NCI-H2227 treated with DMSO at 0.1 percent for 48 hours (cell line): ENCODE measurements at regions not wholly inside any gene's neighbourhood (a gene's known extent, or its start where the extent isn't known, plus 50 kb on each side); places are given as distances from the start of the nearest gene placed in this dataset.

Experiments
- DNase-seq: peaks from one replicate; lab custom pipeline; 2025; lab: John Stamatoyannopoulos, UW

DNA sequence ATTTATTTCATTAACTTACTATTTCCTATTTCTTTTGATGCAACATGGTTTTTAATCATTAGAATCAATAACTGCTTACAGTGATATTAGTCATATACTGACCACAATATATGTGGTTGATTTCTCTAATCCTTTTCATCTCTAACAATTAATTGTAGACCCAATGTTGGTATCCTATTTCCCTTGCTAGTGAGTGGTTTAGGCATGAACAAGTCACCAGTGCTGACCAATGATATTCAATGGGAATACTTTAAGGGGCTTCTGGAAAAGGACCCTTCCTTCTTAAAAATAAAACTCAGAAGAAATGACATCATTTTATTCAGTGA, 672.4 kb upstream of the GRAMD2B start:
- DNase-seq, result no peak

DNA sequence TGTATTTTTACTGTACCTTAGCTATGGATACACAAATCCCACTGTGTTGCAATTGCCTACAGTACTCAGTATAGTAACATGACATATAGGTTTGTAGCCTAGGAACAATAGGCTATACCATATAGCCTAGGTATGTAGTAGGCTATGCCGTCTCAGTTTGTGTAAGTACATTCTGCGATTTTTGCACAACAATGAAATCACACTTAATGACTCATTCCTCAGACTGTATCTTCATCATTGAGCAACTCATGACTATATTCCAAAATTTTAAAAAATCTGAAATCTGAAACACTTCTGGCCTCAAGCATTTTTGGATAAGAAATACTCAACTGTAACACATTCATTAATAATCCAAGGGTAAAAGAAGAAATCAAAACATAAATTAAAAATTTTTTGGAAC, 666.8 kb upstream of the GRAMD2B start:
- DNase-seq, result no peak

DNA sequence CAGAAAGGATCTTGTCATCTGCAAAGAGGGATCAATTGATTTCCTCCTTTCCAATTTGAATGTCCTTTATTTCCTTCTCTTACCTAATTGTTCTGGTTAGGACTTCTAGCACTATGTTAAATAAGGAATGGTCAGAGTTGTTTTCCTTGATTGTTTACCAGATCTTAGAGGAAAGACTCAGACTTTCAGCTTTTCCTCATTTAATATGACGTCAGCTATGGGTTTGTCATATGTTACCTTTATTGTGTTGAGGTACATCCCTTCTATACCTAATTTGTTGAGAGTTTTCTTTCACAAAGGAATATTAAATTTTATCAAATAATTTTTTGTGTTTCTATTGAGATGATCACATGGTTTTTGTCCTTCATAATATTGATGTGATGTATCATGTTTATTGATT, 656.5 kb upstream of the GRAMD2B start:
- no peak for DNase-seq

DNA sequence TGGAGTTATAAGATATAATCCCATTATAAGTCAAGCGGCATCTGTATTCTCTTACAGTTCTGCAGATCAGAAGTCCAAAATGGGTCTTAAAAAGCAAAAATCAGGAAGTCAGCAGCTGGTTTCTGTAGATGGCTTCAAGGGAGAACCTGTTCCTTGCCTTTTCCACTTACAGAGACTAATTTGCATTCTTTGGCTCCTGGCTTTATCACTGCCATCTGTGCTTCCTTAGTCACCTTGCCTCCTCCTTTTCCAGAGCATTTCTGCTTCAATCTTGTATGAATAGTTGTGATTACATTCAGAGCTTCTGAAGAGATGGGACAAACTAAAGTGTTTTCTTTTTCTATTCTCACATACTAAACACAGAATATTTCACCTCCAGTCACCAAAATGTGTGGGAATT, 647.3 kb upstream of the GRAMD2B start:
- DNase-seq, result no peak

DNA sequence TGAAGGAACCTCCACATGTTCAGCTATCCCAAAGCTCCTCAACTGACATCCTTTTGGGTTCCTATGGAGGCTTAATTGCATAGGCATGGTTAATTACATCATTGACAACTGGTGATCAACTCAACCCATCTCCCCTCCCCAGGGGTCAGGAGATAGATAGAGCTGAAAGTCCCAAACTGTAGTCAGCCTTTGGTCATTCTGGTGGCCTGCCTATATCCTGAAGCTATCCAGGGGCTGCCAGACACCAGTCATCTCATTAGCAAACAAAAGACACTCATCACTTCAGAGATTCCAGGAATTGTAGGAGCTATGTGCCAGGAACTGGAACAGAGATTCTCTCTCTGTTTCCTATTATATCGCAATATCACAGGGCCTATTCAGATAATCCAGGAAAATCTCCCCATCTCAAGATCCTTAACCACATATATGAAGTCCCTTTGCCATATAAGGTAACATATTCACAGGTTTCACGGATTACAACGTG, 646.5 kb upstream of the GRAMD2B start:
- no peak for DNase-seq

DNA sequence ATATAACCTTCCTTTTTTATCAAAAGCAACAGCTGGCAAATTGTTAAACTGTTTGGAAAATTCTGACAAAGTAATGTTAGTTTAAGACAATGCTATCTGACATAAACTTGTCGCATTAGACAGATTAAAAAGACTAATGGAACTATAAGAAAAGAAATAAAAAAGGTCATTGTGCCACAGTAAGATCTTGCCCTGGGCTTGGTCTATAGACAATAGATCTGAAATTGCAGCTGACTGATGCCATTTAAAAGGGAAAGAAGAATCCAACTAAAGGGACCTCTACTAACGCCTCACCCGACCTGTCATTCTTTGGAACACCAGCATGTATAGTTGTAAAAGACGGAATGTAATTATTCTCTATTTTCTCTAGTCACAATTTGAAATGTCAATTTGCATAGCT, 644.4 kb upstream of the GRAMD2B start:
- DNase-seq, result no peak

DNA sequence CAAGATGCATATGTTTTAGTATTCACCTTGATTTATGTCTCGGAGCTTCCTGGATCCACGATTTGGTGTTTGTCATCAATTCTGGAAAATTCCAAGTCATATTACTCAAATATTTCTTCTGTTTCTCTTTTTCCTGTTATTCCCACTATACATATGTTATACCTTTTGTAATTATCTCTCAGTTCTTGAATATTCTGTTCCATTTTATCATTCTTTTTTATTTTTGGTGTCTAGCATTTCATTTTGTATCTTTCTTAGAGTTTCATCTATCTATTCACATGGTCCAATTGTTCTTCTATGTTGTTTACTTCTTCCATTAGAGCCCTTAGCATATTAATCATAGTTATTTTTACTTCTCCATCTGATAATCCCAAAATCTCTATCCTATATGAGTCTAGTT, 637.8 kb upstream of the GRAMD2B start:
- DNase-seq, result no peak

DNA sequence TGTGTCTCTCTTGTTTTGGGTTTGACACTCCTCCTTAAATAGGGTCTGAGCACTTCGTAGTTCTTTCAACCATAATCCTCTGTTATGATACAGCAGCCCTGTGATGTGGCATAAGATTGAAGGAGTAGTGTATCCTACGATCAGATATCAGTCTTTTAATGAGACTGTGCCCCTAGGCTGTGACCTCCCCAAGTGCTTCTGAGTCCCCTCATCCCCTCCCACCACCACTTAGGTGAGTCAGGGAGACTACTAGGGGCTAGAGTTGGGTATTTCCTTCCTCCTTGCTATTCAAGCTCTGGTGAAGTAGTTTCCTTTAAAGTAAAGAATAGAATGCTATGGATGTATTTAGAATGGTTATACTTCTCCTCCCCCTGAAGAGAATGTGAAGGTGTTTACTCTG, 637.2 kb upstream of the GRAMD2B start:
- no peak for DNase-seq

DNA sequence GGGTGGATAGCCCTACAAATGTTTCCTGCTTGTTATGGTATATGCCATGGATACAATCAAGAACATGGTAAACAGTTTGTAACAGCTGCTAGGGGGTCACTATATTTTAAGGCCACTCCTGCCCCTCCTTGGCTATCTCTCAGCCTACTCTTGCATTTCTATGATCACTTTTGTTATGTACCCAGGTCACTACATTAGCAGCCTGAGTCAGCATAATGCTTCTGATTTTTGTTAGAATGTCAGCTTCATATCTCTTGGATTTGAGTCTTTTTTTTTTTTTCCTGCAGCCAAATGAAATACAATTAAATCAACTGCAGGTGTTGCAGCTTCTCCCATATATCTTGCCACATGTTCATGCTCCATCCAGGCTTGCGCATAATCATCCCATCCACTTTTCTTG, 629.7 kb upstream of the GRAMD2B start:
- no peak for DNase-seq

DNA sequence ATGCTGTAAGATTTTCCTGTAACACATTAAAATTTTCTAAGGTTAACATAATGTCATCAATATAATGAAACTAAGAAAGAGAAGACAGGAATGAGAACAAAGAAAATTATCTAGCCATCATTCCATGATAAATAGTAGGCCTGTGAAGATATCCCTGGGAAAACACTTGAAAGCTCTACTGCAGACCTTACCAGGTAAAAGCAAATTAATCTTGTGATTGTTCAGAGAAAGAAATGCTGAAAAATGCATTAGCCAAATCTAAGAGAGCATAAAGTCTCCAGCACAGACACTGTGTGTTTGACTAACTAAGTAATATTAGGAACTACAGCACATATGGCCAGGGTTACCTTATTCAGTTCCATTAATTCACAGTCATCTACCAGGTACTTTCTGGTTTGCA, 628.3 kb upstream of the GRAMD2B start:
- no peak for DNase-seq

DNA sequence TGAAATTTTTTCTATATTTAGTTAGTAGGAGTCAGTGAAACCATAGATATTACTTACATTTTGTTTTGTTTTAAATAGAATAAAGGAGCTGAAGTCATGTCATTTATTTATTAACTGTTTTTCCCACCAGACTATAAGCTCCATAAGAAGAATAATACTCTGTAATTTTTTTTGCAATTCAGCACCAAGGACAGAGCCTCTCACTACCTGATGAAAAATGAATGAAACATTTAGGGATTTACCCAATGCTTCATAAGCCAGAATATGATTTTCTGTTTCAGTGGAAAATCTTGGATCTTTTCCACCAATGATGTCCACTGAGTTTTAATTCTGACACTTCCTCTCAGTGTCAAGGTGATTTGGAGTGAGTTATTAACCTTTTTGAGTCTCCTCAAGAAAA, 624.9 kb upstream of the GRAMD2B start:
- DNase-seq, result no peak

DNA sequence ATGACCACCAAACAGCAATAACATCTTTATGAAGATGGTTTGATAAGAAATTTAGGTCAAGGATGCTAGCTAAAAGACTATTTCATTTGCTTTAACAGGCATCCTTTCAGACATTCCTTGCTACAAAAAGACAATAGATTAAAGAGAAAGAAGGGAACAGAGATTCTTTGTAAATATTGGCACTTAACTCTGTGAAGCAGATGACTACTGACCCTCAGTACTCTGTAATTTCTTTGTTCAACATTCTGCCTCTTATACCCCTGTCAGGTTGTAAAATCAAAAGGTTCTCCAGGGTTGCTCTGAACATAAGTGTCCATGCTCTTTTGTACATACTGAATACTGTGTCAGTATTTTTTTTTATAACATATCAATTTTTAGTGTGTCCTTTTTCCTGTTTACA, 610.6 kb upstream of the GRAMD2B start:
- DNase-seq, result peak; percentile 5

DNA sequence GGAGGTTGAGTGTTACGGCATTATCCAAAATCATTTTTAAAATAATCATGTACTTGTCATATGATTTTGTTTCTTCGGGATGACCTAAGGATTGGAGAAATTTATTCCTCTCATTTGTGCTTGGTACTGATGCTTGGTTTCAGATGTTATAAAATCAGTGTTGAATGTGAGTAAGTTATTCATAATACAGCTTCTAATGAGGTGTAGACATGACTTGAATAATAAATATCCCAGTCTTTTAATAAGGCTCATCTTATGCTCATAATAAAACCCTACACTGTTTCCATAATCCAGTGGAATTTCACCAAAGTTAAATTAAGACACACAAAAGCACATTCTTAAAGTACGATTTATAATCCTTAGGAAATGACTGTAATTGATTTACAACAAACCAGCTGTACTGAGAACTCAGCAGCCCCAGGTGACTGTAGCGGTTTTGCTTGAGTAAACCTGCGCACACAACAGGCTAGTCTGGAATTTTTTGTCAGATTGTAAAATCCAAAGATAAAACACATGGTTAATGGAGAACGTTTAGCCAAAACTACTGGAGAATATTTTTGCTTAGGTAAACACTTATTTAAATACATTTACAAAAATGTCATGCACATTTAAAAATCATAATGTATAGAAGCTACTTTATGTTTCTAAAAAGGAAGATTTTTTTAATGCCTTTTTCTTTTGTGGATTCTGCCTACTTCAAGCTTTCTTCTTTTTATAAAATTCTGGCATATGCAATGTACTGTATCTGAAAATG, 609.8 kb upstream of the GRAMD2B start:
- DNase-seq, result no peak

DNA sequence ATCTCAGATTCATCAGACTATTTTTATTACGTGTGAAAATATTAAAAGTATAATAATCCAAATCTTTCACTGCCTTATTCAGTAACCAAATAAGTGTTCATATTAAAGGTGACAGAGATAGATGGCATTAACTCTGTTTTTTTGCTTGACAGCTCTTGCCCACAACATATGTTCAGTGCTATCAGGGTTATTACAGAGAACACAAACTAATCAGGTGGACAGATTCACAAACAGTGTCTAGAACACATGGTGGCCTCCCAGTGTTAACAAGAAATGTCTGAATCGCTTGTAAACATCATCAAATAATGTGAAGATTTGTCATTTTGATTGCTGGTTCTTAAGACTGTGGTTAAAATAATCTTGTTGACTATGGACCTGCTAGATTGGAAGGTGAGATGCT, 609.1 kb upstream of the GRAMD2B start:
- peak; percentile 15 for DNase-seq

DNA sequence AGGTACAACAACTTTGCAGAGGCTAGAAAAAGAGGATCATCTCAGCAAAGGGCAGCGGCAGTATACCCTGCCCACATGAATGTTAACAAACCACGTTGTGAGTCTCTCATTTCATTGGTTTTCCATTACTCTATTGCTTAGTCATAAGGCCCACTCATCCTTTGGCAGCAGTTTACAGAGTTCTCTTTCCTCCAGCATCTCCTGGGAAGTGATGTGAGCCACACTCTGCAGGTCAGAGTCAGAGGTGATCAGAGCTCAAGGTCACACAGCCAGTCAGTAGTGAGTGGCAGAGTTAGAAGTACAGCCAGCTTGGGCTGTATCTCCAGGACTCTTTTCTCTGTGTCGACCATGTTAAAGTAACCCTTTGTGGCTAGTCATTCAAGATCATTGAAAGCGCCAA, 599.6 kb upstream of the GRAMD2B start:
- no peak for DNase-seq

DNA sequence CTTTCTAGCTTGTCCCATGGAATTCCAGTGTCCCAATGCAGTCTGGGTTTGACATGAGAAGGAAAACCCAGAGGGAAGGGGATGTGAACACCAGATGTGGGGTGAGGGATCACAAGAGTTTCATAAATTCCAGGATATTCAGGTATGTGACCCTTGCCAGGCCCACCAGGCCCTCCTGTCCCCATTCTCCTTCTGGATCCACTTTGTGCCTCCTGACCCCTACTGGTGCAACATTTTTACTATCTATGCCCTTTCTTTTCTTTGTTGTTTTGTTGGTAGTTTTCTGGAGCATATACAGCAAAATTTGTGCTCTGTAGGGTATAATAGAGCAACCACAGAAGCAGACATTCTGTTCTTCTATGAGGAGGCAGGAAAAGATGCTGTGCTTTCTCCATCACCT, 597.0 kb upstream of the GRAMD2B start:
- no peak for DNase-seq

DNA sequence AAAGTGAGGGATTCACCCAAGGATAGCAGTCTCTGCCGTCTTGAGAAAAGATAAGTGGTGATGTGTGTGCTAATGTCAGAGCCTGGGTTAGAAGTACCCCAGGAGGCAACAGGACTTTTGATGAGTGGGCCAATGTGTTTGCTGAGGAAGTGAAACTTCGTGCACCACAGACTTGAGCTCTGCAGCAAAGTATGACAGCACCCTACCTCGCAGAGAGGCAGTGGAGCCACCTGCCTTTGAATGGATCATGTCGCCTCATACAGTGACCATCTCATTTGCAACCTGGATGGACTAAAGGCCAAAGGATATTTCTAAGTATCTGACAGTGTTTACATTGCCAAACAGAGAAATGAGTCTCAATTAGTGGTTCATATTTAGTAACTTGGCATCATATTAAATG, 593.9 kb upstream of the GRAMD2B start:
- no peak for DNase-seq

DNA sequence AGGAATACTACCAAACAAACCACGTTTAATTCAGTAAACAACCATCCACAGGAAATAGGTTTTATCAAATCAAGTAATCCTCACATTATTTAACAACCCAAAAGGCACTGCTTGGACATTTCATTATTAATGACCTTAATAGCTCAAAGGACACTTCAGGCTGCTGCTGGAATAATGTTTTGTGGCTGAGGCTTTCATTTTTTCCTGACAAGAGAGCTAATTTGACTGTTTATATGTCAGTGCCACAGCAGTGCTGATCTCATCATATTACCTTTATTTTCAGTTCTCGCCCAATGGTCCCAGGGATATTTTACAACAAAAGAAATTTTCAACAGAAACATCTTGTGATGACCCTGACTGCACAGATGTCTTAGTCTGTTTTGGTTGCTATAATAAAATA, 589.8 kb upstream of the GRAMD2B start:
- DNase-seq, result peak; percentile 15

DNA sequence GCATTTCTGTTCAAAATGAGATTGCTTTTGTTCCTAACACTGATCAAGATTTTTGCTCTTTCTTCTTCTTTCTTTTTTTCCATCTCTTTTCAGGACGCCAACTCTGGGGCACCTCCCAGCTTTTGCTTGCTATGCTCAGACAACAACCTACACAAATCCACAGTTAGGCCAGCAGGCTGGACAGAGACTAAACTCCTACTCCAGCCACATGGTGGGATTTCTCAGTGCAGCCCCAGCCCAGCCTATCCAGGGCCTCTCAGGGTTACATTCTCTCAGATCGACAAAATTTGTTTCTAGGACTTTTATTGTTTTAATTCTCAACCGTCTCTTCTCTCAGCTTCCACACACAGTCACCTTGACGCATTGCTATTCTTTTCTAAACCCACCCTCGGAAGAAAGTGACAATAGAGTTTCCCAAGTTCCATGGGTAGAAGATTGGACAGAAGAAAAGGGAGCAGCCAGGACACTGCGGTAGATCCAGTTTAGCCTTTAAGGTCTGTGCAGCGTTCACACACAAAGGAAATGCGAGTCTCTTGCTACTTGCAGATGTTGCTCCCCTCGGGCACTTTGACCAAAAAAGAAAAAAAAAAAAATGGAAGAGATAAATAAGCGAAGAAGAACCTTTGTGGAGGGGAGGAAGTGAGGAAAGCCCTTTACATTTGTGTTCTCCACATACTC, 588.6 kb upstream of the GRAMD2B start:
- no peak for DNase-seq

DNA sequence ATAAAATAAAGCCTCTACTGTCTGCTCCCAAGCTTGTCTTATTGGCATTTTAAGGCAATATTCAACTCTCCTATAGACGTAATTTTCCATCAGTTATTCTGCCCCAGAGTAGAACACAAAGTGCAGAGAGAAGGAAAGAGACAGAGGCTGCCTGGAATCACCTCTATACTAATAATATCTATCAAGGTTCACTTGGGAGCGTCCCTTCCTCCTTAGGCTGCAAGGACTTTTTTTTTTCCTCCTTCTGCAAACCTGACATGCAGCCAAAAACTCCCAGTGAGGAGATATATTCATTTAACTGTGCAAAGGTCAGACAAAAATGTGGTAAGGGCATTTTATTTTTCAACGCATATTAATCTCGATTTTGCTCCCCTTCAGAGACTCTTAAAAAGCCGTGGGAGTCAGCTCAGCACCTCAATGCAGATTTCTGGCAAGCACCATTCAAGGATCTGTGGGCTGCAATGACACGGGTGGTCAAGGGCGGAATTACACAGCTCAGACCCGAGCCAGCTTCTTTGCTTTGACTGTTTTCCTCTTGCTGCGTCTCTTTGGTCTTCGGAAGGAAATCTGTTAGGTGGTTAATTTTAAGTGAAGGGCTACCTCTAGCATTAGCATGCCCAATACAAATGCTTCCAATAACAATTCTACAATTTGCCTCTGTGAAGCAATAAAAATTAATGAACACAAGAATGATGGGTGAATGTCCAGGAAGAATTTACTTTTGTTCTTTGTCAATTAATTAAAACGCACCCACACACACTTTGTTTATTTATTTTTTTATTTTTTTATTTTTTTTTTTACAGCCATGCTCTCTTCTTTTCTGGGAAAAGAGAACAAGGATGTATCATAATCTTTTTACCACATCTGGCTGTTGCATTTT, 587.7 kb upstream of the GRAMD2B start:
- DNase-seq, result peak; percentile 17

DNA sequence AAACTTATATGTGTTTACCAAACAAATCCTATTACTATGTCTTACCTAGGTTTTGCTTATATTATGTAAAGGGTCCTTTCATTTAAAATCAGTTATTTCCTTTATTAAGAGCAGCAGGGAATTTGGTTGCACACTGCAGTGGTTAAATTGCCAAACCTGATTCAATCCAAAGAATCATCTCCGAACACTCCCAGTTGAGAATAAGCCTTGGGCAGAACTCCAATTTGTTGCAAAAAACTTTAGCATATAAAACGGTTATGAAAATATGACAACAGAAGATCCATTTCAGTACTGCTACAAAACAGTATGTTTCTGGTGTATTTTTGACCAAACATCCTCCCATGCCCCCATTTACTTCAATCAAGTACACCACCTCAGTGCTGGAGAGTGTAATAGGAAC, 587.0 kb upstream of the GRAMD2B start:
- no peak for DNase-seq

DNA sequence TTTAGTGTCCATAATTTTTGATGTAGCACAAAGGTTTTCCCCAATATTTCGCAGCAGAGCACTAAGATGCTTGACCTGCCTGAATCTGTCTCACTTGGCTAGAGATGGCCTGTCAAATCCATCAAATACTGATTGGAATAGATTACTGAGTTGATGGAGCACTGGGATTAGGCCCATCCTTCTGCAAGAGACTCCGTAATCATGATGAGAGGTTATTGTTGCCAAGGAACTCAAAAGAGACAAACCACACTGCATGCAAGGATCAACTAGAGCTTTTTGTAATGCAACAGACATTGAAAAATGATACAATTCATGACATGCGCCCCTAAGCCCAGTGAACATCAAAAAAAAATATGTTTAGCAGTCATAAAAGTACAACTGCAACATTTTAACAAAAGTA, 585.3 kb upstream of the GRAMD2B start:
- DNase-seq, result peak; percentile 9

DNA sequence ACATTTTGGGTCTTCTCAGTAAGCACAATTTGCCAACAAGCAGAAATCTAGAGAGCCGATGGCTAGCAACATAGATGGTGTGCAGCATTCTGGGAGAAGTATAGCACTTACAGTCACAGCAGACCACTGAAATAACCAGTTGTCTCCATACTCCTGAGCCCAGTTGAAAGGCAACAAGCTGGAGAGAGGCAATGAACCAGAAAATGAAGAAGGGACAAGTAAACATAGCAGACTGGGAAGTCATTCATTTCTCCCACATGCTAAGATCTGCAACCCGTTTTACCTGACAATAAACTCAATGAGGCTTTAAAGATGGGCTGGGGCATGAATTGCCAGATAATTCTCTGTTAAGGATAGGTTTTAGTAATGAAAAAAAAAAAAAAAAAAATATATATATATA, 575.6 kb upstream of the GRAMD2B start:
- DNase-seq, result no peak
